B cell (primary cell): ENCODE measurements at regions not wholly inside any gene's neighbourhood (a gene's known extent, or its start where the extent isn't known, plus 50 kb on each side); places are given as distances from the start of the nearest gene placed in this dataset.

ENCODE experiments used
- ATAC-seq: fragments of 200-7000 bp; cut with Tn5 transposase; one replicate; pipeline ENCODE4 v1.10.0; 2021; ENCODE audit warnings: low read depth, mild to moderate bottlenecking, moderate number of reproducible peaks, moderate library complexity
- CTCF ChIA-PET: fragments of 350-600 bp; sonication (Branson Sonifier 250); formaldehyde crosslinking; loops from one replicate; lab custom pipeline; 2021; ENCODE audit warnings: antibody characterized with exemption, inconsistent platforms; lab: Charles Lee
- POLR2A ChIA-PET: fragments of 350-600 bp; sonication (Branson Sonifier 250); formaldehyde crosslinking; loops from one replicate; lab custom pipeline; 2021; ENCODE audit warnings: antibody characterized with exemption; lab: Charles Lee
- DNase-seq: peaks from one replicate; pipeline ENCODE4 v3.0.0; 2013
- H2AFZ ChIP-seq: 2 replicates; pipeline ENCODE4 v1.6.1; 2012; ENCODE audit warnings: mild to moderate bottlenecking, low read depth, low read length; ENCODE audit not compliant: insufficient read depth, poor library complexity, severe bottlenecking
- H3K27ac ChIP-seq, 2 donors: 1 replicate in 1 of 2; 2 replicates in 1 of 2; pipeline ENCODE4 v1.5.1; 2012 to 2013; ENCODE audit warnings: low read length in 2 of 2, mild to moderate bottlenecking in 2 of 2, moderate library complexity in 1 of 2
- H3K27me3 ChIP-seq, 4 experiments: fragments of 200-600 bp in 1 of 4; sonication (generic) in 1 of 4; replicated peaks in 1 of 4; 1 replicate in 2 of 4; 2 replicates in 2 of 4; pipeline versions ENCODE4 v1.6.1 to v1.7.0; 2013 to 2016; ENCODE audit warnings: low read length in 3 of 4, mild to moderate bottlenecking in 2 of 4, mixed read lengths in 1 of 4, moderate library complexity in 1 of 4; ENCODE audit not compliant: insufficient read depth in 4 of 4, control insufficient read depth in 3 of 4; ENCODE audit errors: control extremely low read depth in 1 of 4
- H3K36me3 ChIP-seq, 2 experiments: replicated peaks in 1 of 2; 1 replicate in 1 of 2; 2 replicates in 1 of 2; pipeline versions ENCODE4 v1.6.1 to v1.7.1; 2013; ENCODE audit warnings: low read length in 1 of 2; ENCODE audit not compliant: insufficient read depth in 2 of 2, control insufficient read depth in 1 of 2; ENCODE audit errors: control extremely low read depth in 1 of 2, extremely low read depth in 1 of 2
- H3K4me1 ChIP-seq, 2 donors: fragments of 200-600 bp in 1 of 2; sonication (generic) in 1 of 2; 1 replicate in 1 of 2; 2 replicates in 1 of 2; pipeline versions ENCODE4 v1.5.1 to v1.6.1; 2013 to 2017; ENCODE audit warnings: low read length in 2 of 2; ENCODE audit not compliant: control insufficient read depth in 2 of 2, insufficient read depth in 2 of 2
- H3K4me2 ChIP-seq: replicated peaks from 2 replicates; pipeline ENCODE3; 2012; ENCODE audit warnings: mild to moderate bottlenecking, low read depth, low read length; ENCODE audit not compliant: poor library complexity, severe bottlenecking
- H3K4me3 ChIP-seq, 5 experiments: fragments of 200-600 bp in 1 of 5; sonication (generic) in 1 of 5; 1 replicate in 3 of 5; 2 replicates in 2 of 5; pipeline versions ENCODE4 v1.5.1 to v1.7.0; 2011 to 2016; ENCODE audit warnings: low read length in 4 of 5, mild to moderate bottlenecking in 4 of 5, low read depth in 2 of 5, control low read depth in 1 of 5, moderate library complexity in 1 of 5; ENCODE audit not compliant: insufficient read depth in 1 of 5; ENCODE audit errors: control extremely low read depth in 1 of 5, extremely low read depth in 1 of 5
- H3K79me2 ChIP-seq: fragments of 200-600 bp; sonication (generic); one replicate; pipeline ENCODE4 v1.6.0; 2016; ENCODE audit warnings: low read length; ENCODE audit not compliant: control insufficient read depth, insufficient read depth
- H3K9ac ChIP-seq: fragments of 200-600 bp; sonication (generic); 2 replicates; pipeline ENCODE4 v1.6.1; 2017; ENCODE audit warnings: mild to moderate bottlenecking, low read length, moderate library complexity
- H3K9me3 ChIP-seq, 3 donors: one replicate each; pipeline versions ENCODE4 v1.6.1 to v1.7.1; 2013; ENCODE audit warnings: low read length in 2 of 3; ENCODE audit not compliant: control insufficient read depth in 2 of 3, insufficient read depth in 1 of 3; ENCODE audit errors: control extremely low read depth in 1 of 3
- H4K20me1 ChIP-seq: 2 replicates; pipeline ENCODE4 v1.6.0; 2012; ENCODE audit warnings: mild to moderate bottlenecking, low read length; ENCODE audit not compliant: insufficient read depth, control insufficient read depth, poor library complexity, severe bottlenecking
- H3K27ac Mint-ChIP-seq: one replicate; pipeline ENCODE4 v1.8.0; 2021; ENCODE audit warnings: mixed read lengths
- H3K27me3 Mint-ChIP-seq: one replicate; pipeline ENCODE4 v1.8.0; 2021; ENCODE audit warnings: mixed read lengths
- H3K4me1 Mint-ChIP-seq: one replicate; pipeline ENCODE4 v1.8.0; 2021; ENCODE audit warnings: mixed read lengths
- H3K4me3 Mint-ChIP-seq: one replicate; pipeline ENCODE4 v1.8.0; 2021; ENCODE audit warnings: mixed read lengths
- H3K9me3 Mint-ChIP-seq: one replicate; pipeline ENCODE4 v1.8.0; 2022; ENCODE audit warnings: mixed read lengths; ENCODE audit not compliant: insufficient read depth
- CTCF ChIP-seq: fragments of 200-600 bp; IDR thresholded peaks from one replicate; pipeline ENCODE4 v1.8.0; 2022; ENCODE audit warnings: antibody characterized with exemption, mild to moderate bottlenecking
- EZH2 ChIP-seq: IDR thresholded peaks from 2 replicates; pipeline ENCODE4 v1.6.1; 2012; ENCODE audit warnings: borderline replicate concordance, low read depth, mild to moderate bottlenecking, moderate library complexity, low read length; ENCODE audit not compliant: insufficient read depth, poor library complexity, severe bottlenecking
- WGBS: methylation state at CpG from one replicate; pipeline ENCODE4 v1.1.5; 2013; ENCODE audit warnings: missing lambda C conversion rate; ENCODE audit not compliant: insufficient coverage; 5-methylcytosine and 5-hydroxymethylcytosine counted together
- intact Hi-C: fragments of 100-400 bp; cut with micrococcal nuclease; formaldehyde crosslinking; loops from one replicate; pipeline ENCODE4 v1.10.0; 2022

- POLR2A ChIA-PET, result no interaction called here
- Histone ChIP-seq H3K27me3 (no peaks in the 10 kb centered on the region), H3K9ac (no peak overlapping the region)
Observed at GRCh38 chr16:51453251-51453650, 302.2 kb upstream of the SALL1 start.

GRCh38 chr16:51450909-51451308 is 299.8 kb upstream of the SALL1 start:
- H3K27me3 Mint-ChIP-seq, result no peaks in the 10 kb centered on the region
- TF ChIP-seq EZH2 (no peak), CTCF (no peak)

More at GRCh38 chr16:51453251-51453650, 302.2 kb upstream of the SALL1 start:
- H3K36me3 ChIP-seq, result no peaks in the 10 kb centered on the region
- CTCF ChIA-PET, result no interaction called here
- H3K9me3 ChIP-seq, result no peaks in the 10 kb centered on the region
- H3K27me3 Mint-ChIP-seq, result no peaks in the 10 kb centered on the region
- no peak overlapping the region for H3K4me3 ChIP-seq
- no peaks in the 10 kb centered on the region for H3K9me3 Mint-ChIP-seq
- no peak overlapping the region for H3K27ac Mint-ChIP-seq
- no CpG with 5 or more reads among the region's 1 CpG for WGBS
- H3K4me2 ChIP-seq, result no peak overlapping the region
- TF ChIP-seq EZH2 (no peak), CTCF (no peak)
- intact Hi-C loops, result no loop called here
- H3K27ac ChIP-seq, result no peak overlapping the region
- no peak for ATAC-seq
- H2AFZ ChIP-seq, result no peak overlapping the region
- H3K79me2 ChIP-seq, result no peaks in the 10 kb centered on the region
- H3K4me1 ChIP-seq, result no peaks in the 10 kb centered on the region
- H3K4me1 Mint-ChIP-seq, result no peaks in the 10 kb centered on the region
- H4K20me1 ChIP-seq, result no peaks in the 10 kb centered on the region
- H3K4me3 Mint-ChIP-seq, result no peak overlapping the region
- no peak for DNase-seq

More at GRCh38 chr16:51450909-51451308, 299.8 kb upstream of the SALL1 start:
- DNase-seq (no peak), ATAC-seq (no peak)
- no peak overlapping the region for H3K4me3 Mint-ChIP-seq
- intact Hi-C loops, result no loop called here
- no peak overlapping the region for H3K27ac Mint-ChIP-seq
- H3K4me1 Mint-ChIP-seq, result no peaks in the 10 kb centered on the region
- no peaks in the 10 kb centered on the region for H4K20me1 ChIP-seq
- H3K9ac ChIP-seq, result no peak overlapping the region
- ChIA-PET POLR2A (no interaction called here), CTCF (no interaction called here)
- H3K4me2 ChIP-seq, result no peak overlapping the region
- H3K79me2 ChIP-seq, result no peaks in the 10 kb centered on the region
- H3K9me3 Mint-ChIP-seq, result no peaks in the 10 kb centered on the region
- H3K4me3 ChIP-seq, result no peak overlapping the region
- WGBS, result no CpG with 5 or more reads among the region's 3 CpGs
- H3K4me1 ChIP-seq, result no peaks in the 10 kb centered on the region
- no peak overlapping the region for H3K27ac ChIP-seq
- H3K27me3 ChIP-seq, result no peaks in the 10 kb centered on the region
- H3K36me3 ChIP-seq, result no peaks in the 10 kb centered on the region
- H3K9me3 ChIP-seq, result no peaks in the 10 kb centered on the region
- no peak overlapping the region for H2AFZ ChIP-seq
